ENCODE measurements at regions not wholly inside any gene's neighbourhood (a gene's known extent, or its start where the extent isn't known, plus 50 kb on each side); places are given as distances from the start of the nearest gene placed in this dataset.
A peak's percentile ranks its signal among the peaks of the same experiment; 100 is the strongest.

DNA sequence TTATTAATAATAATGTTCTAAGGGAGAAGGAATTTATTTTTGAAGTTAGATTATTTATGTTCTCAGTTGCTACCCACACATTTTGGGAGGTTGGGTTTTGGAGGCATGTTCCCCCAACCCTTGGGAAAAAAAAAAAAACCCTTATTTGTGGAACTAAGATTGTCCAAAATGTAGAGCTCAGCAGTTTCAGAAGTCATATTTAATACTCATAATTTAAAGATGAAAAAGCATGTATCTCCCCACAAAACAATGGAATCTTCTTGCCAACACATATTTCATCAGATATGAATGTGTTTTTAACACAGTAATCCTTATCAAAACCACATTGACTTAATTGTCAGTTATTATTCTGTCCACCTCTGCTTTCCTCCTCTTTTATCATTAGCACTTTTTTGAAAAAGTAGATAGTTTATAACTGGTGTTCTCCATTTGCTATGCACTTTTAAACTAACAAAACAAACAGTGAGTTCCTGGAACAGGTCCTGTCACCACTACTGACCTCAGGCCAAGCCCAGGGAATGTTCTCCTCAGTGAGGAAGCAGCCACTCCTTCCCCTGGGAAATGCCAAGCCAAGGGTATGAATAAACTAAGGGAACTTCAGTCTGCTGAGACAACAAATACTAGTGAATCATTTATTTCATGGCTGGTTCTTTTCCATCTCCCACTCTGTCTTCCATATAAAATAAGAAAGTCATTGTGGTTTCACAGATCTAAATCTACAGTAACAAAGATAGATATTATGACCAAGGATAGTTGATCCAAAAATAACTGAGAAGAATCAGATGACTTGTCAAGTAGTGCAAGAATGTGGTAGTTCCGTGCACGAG is 414.4 kb upstream of the ALCAM start:
- no peak overlapping the region for H3K4me3 ChIP-seq (ENCODE audit: low read depth, low read length)
- ChIA-PET CTCF (interaction anchor here (0.6 to 1.2 kb wide), 2 partner anchors 10 to 325 kb away, joined by 3 to 4 read pairs; no protein-coding TSS in a partner anchor), POLR2A (no interaction called here)
- H3K27me3 ChIP-seq (ENCODE audit: control insufficient read depth, insufficient read depth, low read length), result no peaks in the 10 kb centered on the region
- no peaks in the 10 kb centered on the region for H3K36me3 ChIP-seq (ENCODE audit: control insufficient read depth, insufficient read depth, low read length)
- DNase-seq (ENCODE audit: low read depth), result peak; percentile 87
- TF ChIP-seq, protein P1, sequence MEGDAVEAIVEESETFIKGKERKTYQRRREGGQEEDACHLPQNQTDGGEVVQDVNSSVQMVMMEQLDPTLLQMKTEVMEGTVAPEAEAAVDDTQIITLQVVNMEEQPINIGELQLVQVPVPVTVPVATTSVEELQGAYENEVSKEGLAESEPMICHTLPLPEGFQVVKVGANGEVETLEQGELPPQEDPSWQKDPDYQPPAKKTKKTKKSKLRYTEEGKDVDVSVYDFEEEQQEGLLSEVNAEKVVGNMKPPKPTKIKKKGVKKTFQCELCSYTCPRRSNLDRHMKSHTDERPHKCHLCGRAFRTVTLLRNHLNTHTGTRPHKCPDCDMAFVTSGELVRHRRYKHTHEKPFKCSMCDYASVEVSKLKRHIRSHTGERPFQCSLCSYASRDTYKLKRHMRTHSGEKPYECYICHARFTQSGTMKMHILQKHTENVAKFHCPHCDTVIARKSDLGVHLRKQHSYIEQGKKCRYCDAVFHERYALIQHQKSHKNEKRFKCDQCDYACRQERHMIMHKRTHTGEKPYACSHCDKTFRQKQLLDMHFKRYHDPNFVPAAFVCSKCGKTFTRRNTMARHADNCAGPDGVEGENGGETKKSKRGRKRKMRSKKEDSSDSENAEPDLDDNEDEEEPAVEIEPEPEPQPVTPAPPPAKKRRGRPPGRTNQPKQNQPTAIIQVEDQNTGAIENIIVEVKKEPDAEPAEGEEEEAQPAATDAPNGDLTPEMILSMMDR (IDR thresholded peaks at IDR 0.05; ENCODE audit: insufficient read depth, low read depth, low read length), result no peak

- DNase-seq (ENCODE audit: low read depth), result no peak
- CTCF ChIA-PET, result no interaction called here
- TF ChIP-seq, protein P1 (IDR thresholded peaks at IDR 0.05; ENCODE audit: insufficient read depth, low read depth, low read length), result no peak
These were observed 409.9 kb upstream of the ALCAM start for GRCh38 chr3:104956620-104957345.

GRCh38 chr3:104960579-104960978 is 406.1 kb upstream of the ALCAM start:
- Histone ChIP-seq H3K36me3 (ENCODE audit: control insufficient read depth, insufficient read depth, low read length) (no peaks in the 10 kb centered on the region), H3K4me3 (ENCODE audit: low read depth, low read length) (no peak overlapping the region), H3K27me3 (ENCODE audit: control insufficient read depth, insufficient read depth, low read length) (no peaks in the 10 kb centered on the region)
- POLR2A ChIA-PET, result no interaction called here
- DNase-seq (ENCODE audit: low read depth), result no peak
- TF ChIP-seq, protein P1 (IDR thresholded peaks at IDR 0.05; ENCODE audit: insufficient read depth, low read depth, low read length), result no peak
- CTCF ChIA-PET, result no interaction called here

More at GRCh38 chr3:104956620-104957345, 409.9 kb upstream of the ALCAM start:
- POLR2A ChIA-PET, result no interaction called here
- no peak overlapping the region for H3K4me3 ChIP-seq (ENCODE audit: low read depth, low read length)
- no peaks in the 10 kb centered on the region for H3K27me3 ChIP-seq (ENCODE audit: control insufficient read depth, insufficient read depth, low read length)
- no peaks in the 10 kb centered on the region for H3K36me3 ChIP-seq (ENCODE audit: control insufficient read depth, insufficient read depth, low read length)

DNA sequence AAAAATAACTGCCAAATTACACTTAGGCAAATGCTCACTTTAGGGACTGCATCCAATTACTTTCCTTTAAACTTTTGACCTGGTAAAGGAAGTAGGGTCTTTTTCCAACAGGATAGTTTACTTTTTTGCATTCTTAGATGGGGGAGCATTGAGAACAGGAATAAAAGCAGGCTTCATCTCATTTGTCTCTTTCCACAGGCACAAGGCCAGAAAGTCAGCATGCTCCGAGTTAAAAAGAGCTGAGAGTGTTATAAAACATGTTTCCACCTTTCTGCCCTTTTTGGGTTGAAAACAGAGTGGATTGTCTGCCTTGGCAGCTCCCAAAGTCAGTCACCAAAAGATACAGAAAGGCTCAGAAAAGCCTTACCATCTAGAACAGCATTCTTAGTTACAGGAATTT is 404.9 kb upstream of the ALCAM start:
- TF ChIP-seq, protein P1 (IDR thresholded peaks at IDR 0.05; ENCODE audit: insufficient read depth, low read depth, low read length), result no peak
- Histone ChIP-seq H3K27me3 (ENCODE audit: control insufficient read depth, insufficient read depth, low read length) (no peaks in the 10 kb centered on the region), H3K36me3 (ENCODE audit: control insufficient read depth, insufficient read depth, low read length) (no peaks in the 10 kb centered on the region), H3K4me3 (ENCODE audit: low read depth, low read length) (no peak overlapping the region)
- CTCF ChIA-PET, result no interaction called here
- no peak for DNase-seq (ENCODE audit: low read depth)
- POLR2A ChIA-PET, result no interaction called here

DNA sequence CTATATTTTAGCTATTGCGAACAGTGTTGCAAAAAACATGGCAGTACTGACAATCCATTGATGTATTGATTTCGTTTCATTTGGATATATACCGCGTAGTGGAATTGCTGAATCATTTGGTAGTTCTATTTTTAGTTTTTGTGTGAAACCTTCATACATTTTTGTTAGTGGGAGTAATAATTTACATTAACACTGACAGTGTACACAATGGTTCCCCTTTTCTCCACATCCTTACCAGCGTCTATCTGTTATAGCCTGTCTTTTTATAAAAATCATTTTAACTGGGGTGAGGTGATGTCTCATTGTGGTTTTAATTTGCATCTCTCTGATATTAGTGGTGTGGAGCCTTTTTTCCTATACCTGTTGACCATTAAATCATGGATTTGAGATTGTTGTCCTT is 392.4 kb upstream of the ALCAM start:
- Histone ChIP-seq H3K4me3 (ENCODE audit: low read depth, low read length) (no peak overlapping the region), H3K27me3 (ENCODE audit: control insufficient read depth, insufficient read depth, low read length) (no peaks in the 10 kb centered on the region), H3K36me3 (ENCODE audit: control insufficient read depth, insufficient read depth, low read length) (no peaks in the 10 kb centered on the region)
- DNase-seq (ENCODE audit: low read depth), result no peak
- ChIA-PET POLR2A (no interaction called here), CTCF (no interaction called here)
- TF ChIP-seq, protein P1 (IDR thresholded peaks at IDR 0.05; ENCODE audit: insufficient read depth, low read depth, low read length), result no peak

All from BJ (cell line).